SK-N-SH treated with all-trans-retinoic acid at 6 μM for 48 hours (cell line): ENCODE measurements at regions not wholly inside any gene's neighbourhood (a gene's known extent, or its start where the extent isn't known, plus 50 kb on each side); places are given as distances from the start of the nearest gene placed in this dataset.

Experiments
- ATAC-seq: fragments of 200-7000 bp; cut with Tn5 transposase; 3 replicates; pipeline ENCODE4 v1.9.1; 2020; ENCODE audit warnings: mild to moderate bottlenecking, moderate library complexity
- ARNTL ChIP-seq: fragments of 450-650 bp; formaldehyde crosslinking; IDR thresholded peaks from 2 replicates; pipeline ENCODE4 v1.5.0; 2020; ENCODE audit warnings: low read depth, mild to moderate bottlenecking, moderate library complexity, borderline replicate concordance
- BACH2 ChIP-seq: fragments of 250-450 bp; sonication (Bioruptor Pico); IDR thresholded peaks from 2 replicates; pipeline ENCODE4 v1.9.0; 2021; ENCODE audit warnings: mild to moderate bottlenecking, borderline replicate concordance
- CSDC2 ChIP-seq: fragments of 250-450 bp; sonication (Bioruptor Pico); IDR thresholded peaks from 2 replicates; pipeline ENCODE4 v1.5.0; 2020; ENCODE audit warnings: mild to moderate bottlenecking, moderate library complexity
- CSRNP3 ChIP-seq: fragments of 250-450 bp; sonication (Bioruptor Pico); IDR thresholded peaks from 2 replicates; pipeline ENCODE4 v1.5.1; 2021; ENCODE audit warnings: mild to moderate bottlenecking, moderate library complexity
- ESRRG ChIP-seq: fragments of 250-450 bp; sonication (Bioruptor Pico); IDR thresholded peaks from 2 replicates; pipeline ENCODE4 v1.6.1; 2021; ENCODE audit warnings: mild to moderate bottlenecking
- GLIS3 ChIP-seq: fragments of 250-450 bp; sonication (Bioruptor Pico); IDR thresholded peaks from 2 replicates; pipeline ENCODE4 v1.5.0; 2020; ENCODE audit warnings: mild to moderate bottlenecking, moderate library complexity
- OSR1 ChIP-seq: fragments of 250-450 bp; sonication (Bioruptor Pico); IDR thresholded peaks from 2 replicates; pipeline ENCODE4 v1.8.0; 2022; ENCODE audit warnings: moderate library complexity, mild to moderate bottlenecking, inconsistent platforms
- PATZ1 ChIP-seq: fragments of 250-450 bp; sonication (Bioruptor Pico); IDR thresholded peaks from 2 replicates; pipeline ENCODE4 v1.8.0; 2020; ENCODE audit warnings: mild to moderate bottlenecking, moderate library complexity, borderline replicate concordance
- PPARA ChIP-seq: fragments of 250-450 bp; sonication (Bioruptor Pico); IDR thresholded peaks from 2 replicates; pipeline ENCODE4 v1.5.0; 2020; ENCODE audit warnings: mild to moderate bottlenecking, borderline replicate concordance
- RARB ChIP-seq: fragments of 250-450 bp; sonication (Bioruptor Pico); IDR thresholded peaks from 2 replicates; pipeline ENCODE4 v1.8.0; 2021; ENCODE audit warnings: mild to moderate bottlenecking, moderate library complexity
- SNAI2 ChIP-seq: fragments of 250-450 bp; sonication (Bioruptor Pico); IDR thresholded peaks from 2 replicates; pipeline ENCODE4 v1.5.0; 2020; ENCODE audit warnings: mild to moderate bottlenecking, moderate library complexity
- TCF4 ChIP-seq: fragments of 250-450 bp; sonication (Bioruptor Pico); IDR thresholded peaks from 2 replicates; pipeline ENCODE4 v1.8.0; 2021; ENCODE audit warnings: mild to moderate bottlenecking, moderate library complexity, borderline replicate concordance
- TOX ChIP-seq: fragments of 250-450 bp; sonication (Bioruptor Pico); IDR thresholded peaks from 2 replicates; pipeline ENCODE4 v1.8.0; 2021; ENCODE audit warnings: mild to moderate bottlenecking, moderate library complexity, borderline replicate concordance
- TSHZ2 ChIP-seq: fragments of 250-450 bp; sonication (Bioruptor Pico); IDR thresholded peaks from 2 replicates; pipeline ENCODE4 v1.5.0; 2020; ENCODE audit warnings: mild to moderate bottlenecking, moderate library complexity
- ZC3H10 ChIP-seq: fragments of 250-450 bp; sonication (Bioruptor Pico); IDR thresholded peaks from 2 replicates; pipeline ENCODE4 v1.5.1; 2021; ENCODE audit warnings: mild to moderate bottlenecking, moderate library complexity
- ZFP3 ChIP-seq: fragments of 250-450 bp; sonication (Bioruptor Pico); IDR thresholded peaks from 2 replicates; pipeline ENCODE4 v1.5.0; 2020; ENCODE audit warnings: mild to moderate bottlenecking, moderate library complexity
- ZFP30 ChIP-seq: fragments of 450-650 bp; formaldehyde crosslinking; IDR thresholded peaks from 2 replicates; pipeline ENCODE4 v1.5.0; 2022; ENCODE audit warnings: mild to moderate bottlenecking, moderate library complexity
- ZNF565 ChIP-seq: fragments of 450-650 bp; formaldehyde crosslinking; conservative IDR thresholded peaks from 2 replicates; pipeline ENCODE4 v1.5.0; 2020; ENCODE audit warnings: low read depth, mild to moderate bottlenecking, moderate library complexity
- ZNF70 ChIP-seq: fragments of 450-650 bp; formaldehyde crosslinking; IDR thresholded peaks from 2 replicates; pipeline ENCODE4 v1.5.0; 2020; ENCODE audit warnings: mild to moderate bottlenecking, moderate library complexity
- ZNF8 ChIP-seq: fragments of 450-650 bp; formaldehyde crosslinking; IDR thresholded peaks from 2 replicates; pipeline ENCODE4 v1.5.0; 2020; ENCODE audit warnings: mild to moderate bottlenecking, moderate library complexity

- ATAC-seq, result no peak
- TF ChIP-seq PPARA (no peak), RARB (CRISPR knock-in tag) (no peak), ZFP3 (CRISPR knock-in tag) (no peak), ZNF70 (CRISPR knock-in tag) (no peak), ARNTL (CRISPR knock-in tag) (no peak), OSR1 (CRISPR knock-in tag) (no peak), GLIS3 (no peak)
Observed at GRCh38 chr15:62428259-62428658, 263.2 kb upstream of the C2CD4B start.

GRCh38 chr15:62428851-62429598 lies 263.9 kb upstream of the C2CD4B start:
- TF ChIP-seq ESRRG (CRISPR knock-in tag), result no peak
- TF ChIP-seq RARB (CRISPR knock-in tag), result no peak
- no peak for TF ChIP-seq SNAI2 (CRISPR knock-in tag)
- TF ChIP-seq ZC3H10, result no peak
- TF ChIP-seq CSRNP3 (CRISPR knock-in tag), result no peak
- TF ChIP-seq TCF4, result no peak
- no peak for TF ChIP-seq PPARA
- TF ChIP-seq BACH2, result no peak
- TF ChIP-seq ZNF70 (CRISPR knock-in tag), result no peak
- TF ChIP-seq TOX (CRISPR knock-in tag), result no peak
- no peak for TF ChIP-seq GLIS3
- no peak for TF ChIP-seq ARNTL (CRISPR knock-in tag)
- TF ChIP-seq ZFP30 (CRISPR knock-in tag), result no peak
- TF ChIP-seq CSDC2 (CRISPR knock-in tag), result no peak
- no peak for ATAC-seq

- TF ChIP-seq TSHZ2 (no peak), GLIS3 (no peak), PATZ1 (CRISPR knock-in tag) (no peak), RARB (CRISPR knock-in tag) (no peak), ARNTL (CRISPR knock-in tag) (no peak), ZNF8 (CRISPR knock-in tag) (no peak), ZC3H10 (no peak), ESRRG (CRISPR knock-in tag) (no peak), CSDC2 (CRISPR knock-in tag) (no peak), ZNF565 (CRISPR knock-in tag) (no peak), ZFP30 (CRISPR knock-in tag) (no peak), PPARA (no peak), TCF4 (no peak), BACH2 (no peak), ZFP3 (CRISPR knock-in tag) (no peak), CSRNP3 (CRISPR knock-in tag) (no peak), ZNF70 (CRISPR knock-in tag) (no peak), OSR1 (CRISPR knock-in tag) (no peak)
- TF ChIP-seq, all 23 proteins: peak for 0
- peak; percentile 63 for ATAC-seq
Observed at GRCh38 chr15:62430056-62430455, 265.0 kb upstream of the C2CD4B start.

GRCh38 chr15:62430552-62430951 lies 265.5 kb upstream of the C2CD4B start:
- ATAC-seq, result no peak
- no peak for TF ChIP-seq ZNF565 (CRISPR knock-in tag)
- TF ChIP-seq BACH2, result no peak
- TF ChIP-seq CSDC2 (CRISPR knock-in tag), result no peak
- no peak for TF ChIP-seq CSRNP3 (CRISPR knock-in tag)
- TF ChIP-seq PATZ1 (CRISPR knock-in tag), result no peak
- no peak for TF ChIP-seq RARB (CRISPR knock-in tag)
- TF ChIP-seq ZNF70 (CRISPR knock-in tag), result no peak
- no peak for TF ChIP-seq TSHZ2
